ENCODE measurements at regions not wholly inside any gene's neighbourhood (a gene's known extent, or its start where the extent isn't known, plus 50 kb on each side); places are given as distances from the start of the nearest gene placed in this dataset.

DNA sequence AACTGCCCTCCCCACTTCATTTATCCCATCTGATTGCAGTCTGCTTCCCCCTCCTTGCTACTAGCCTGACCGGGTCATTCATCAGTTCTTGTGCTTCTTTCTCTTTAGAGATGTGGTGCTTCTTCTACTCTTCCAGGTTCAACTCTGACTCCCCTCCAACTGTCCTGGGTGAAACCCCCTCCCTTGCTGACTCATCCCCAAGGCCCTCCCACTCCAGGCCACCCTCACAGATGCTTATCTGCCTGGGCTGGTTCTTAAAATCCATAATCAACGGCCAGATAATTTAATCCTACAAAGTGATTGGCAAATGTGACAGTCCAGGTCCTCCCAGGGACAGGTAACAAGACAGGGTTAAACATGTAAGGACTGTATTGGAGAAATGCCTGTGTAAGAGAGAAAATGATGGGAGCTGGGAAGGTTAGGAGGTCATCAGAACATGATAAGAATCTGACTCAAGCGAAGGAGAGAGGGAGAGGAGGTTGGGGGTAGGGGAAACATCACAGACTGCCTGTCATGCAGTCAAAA, 182.8 kb upstream of the C1QTNF7 start:
- TF ChIP-seq EZH2phosphoT487 (IDR thresholded peaks at IDR 0.05; ENCODE audit: low read length): no peak
- TF ChIP-seq, protein P1, sequence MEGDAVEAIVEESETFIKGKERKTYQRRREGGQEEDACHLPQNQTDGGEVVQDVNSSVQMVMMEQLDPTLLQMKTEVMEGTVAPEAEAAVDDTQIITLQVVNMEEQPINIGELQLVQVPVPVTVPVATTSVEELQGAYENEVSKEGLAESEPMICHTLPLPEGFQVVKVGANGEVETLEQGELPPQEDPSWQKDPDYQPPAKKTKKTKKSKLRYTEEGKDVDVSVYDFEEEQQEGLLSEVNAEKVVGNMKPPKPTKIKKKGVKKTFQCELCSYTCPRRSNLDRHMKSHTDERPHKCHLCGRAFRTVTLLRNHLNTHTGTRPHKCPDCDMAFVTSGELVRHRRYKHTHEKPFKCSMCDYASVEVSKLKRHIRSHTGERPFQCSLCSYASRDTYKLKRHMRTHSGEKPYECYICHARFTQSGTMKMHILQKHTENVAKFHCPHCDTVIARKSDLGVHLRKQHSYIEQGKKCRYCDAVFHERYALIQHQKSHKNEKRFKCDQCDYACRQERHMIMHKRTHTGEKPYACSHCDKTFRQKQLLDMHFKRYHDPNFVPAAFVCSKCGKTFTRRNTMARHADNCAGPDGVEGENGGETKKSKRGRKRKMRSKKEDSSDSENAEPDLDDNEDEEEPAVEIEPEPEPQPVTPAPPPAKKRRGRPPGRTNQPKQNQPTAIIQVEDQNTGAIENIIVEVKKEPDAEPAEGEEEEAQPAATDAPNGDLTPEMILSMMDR (IDR thresholded peaks at IDR 0.05; ENCODE audit: low read length): no peak
